ENCODE measurements at regions not wholly inside any gene's neighbourhood (a gene's known extent, or its start where the extent isn't known, plus 50 kb on each side); places are given as distances from the start of the nearest gene placed in this dataset.

- ATAC-seq (ENCODE audit: low FRiP score) (no peak), DNase-seq (ENCODE audit: low spot score) (no peak)
- no peak for TF ChIP-seq CTCF (IDR thresholded peaks at IDR 0.05)
Measured at GRCh38 chr2:13545320-13545719, 828.6 kb downstream of the TRIB2 start.

- DNase-seq (ENCODE audit: low spot score) (no peak), ATAC-seq (ENCODE audit: low FRiP score) (no peak)
- no peak for TF ChIP-seq CTCF (IDR thresholded peaks at IDR 0.05)
Measured at GRCh38 chr2:13546131-13546530, 829.4 kb downstream of the TRIB2 start.

- ATAC-seq (ENCODE audit: low FRiP score): no peak
- no peak for TF ChIP-seq CTCF (IDR thresholded peaks at IDR 0.05)
- DNase-seq (ENCODE audit: low spot score): no peak
Measured at GRCh38 chr2:13550285-13551231, 833.8 kb downstream of the TRIB2 start.

DNA sequence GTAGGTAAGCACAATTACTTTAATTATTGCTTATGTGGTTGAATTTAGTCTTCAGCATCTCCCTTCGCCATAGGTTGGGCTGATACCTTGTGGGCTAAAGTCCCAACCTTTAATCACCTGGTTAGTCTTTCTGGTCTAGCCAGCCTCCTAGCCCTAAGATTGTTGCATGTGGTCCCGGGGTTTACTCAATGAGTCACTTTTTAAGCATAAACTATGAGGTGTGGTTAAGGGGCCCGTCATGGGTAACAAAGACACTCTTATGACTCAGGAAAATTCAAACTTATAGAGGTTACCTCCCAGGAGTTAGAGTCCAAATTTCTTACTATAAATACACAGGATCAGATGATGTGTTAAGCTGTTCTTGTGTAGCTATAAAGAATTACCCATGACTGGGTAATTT, 841.6 kb downstream of the TRIB2 start:
- no peak for TF ChIP-seq CTCF (IDR thresholded peaks at IDR 0.05)
- DNase-seq (ENCODE audit: low spot score) (no peak), ATAC-seq (ENCODE audit: low FRiP score) (no peak)

DNA sequence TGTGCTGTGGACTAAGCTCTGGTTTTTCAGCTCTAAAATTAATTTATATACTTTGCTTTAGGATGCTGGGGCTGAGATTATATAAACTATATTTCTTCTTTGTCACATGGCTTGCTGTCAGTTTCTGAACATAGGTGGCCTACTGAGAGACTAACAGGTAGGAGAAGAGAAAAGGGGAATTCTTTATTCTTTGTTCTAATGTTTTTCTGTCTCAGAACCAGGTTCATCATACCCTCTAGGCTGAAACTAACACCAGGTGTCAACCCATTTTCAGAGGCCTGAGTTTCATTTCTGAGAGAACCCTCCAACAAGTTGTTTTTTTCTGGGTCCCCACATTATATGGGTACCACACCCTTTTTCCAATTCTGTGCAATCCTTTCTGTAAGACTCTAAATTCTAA, 843.6 kb downstream of the TRIB2 start:
- DNase-seq (ENCODE audit: low spot score) (no peak), ATAC-seq (ENCODE audit: low FRiP score) (no peak)
- TF ChIP-seq CTCF (IDR thresholded peaks at IDR 0.05): no peak

- TF ChIP-seq CTCF (IDR thresholded peaks at IDR 0.05): no peak
- ATAC-seq (ENCODE audit: low FRiP score): no peak
- DNase-seq (ENCODE audit: low spot score): no peak
Measured at GRCh38 chr2:13572466-13572865, 855.7 kb downstream of the TRIB2 start.

DNA sequence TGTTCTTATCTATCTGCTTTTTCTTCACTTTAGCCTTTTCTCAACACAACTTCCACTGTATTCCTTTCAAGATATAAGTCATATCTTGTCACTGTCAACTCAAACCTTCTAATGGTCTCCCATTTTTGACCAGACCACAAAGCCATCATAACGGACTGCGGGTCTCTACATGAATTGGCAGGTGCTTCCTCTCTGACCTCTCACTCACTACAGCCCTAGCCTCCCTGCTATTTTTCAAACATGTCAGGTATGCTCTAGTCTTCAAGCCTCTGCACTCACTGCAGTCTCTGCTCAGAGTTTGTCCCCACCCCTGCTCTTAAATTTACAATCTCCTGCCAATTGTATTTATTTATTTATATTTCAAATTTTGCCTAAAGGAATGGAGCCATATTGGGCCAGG, 858.1 kb downstream of the TRIB2 start:
- no peak for TF ChIP-seq CTCF (IDR thresholded peaks at IDR 0.05)
- ATAC-seq (ENCODE audit: low FRiP score) (no peak), DNase-seq (ENCODE audit: low spot score) (no peak)

All from omental fat pad (tissue), 3 donors.